HUES48 (cell line): ENCODE measurements at regions not wholly inside any gene's neighbourhood (a gene's known extent, or its start where the extent isn't known, plus 50 kb on each side); places are given as distances from the start of the nearest gene placed in this dataset.
"Not testable (repeated sequence)": the region's sequence is repeated elsewhere in the genome, so short reads cannot be mapped to it uniquely, and the experiment has no call there.

Source experiments
- H3K27ac ChIP-seq: one replicate; pipeline ENCODE4 v1.7.0; 2013; ENCODE audit warnings: low read depth, low read length, inconsistent platforms
- H3K27me3 ChIP-seq: 2 replicates; pipeline ENCODE4 v1.6.1; 2013; ENCODE audit warnings: mild to moderate bottlenecking, low read length; ENCODE audit not compliant: control insufficient read depth, insufficient read depth
- H3K36me3 ChIP-seq: 2 replicates; pipeline ENCODE4 v1.6.1; 2013; ENCODE audit warnings: low read length; ENCODE audit not compliant: control insufficient read depth, insufficient read depth
- H3K4me1 ChIP-seq: 2 replicates; pipeline ENCODE4 v1.6.1; 2013; ENCODE audit warnings: mild to moderate bottlenecking, low read length; ENCODE audit not compliant: control insufficient read depth, insufficient read depth
- H3K4me3 ChIP-seq: 2 replicates; pipeline ENCODE4 v1.5.1; 2013; ENCODE audit warnings: mild to moderate bottlenecking, low read depth, low read length
- H3K9ac ChIP-seq: 2 replicates; pipeline ENCODE4 v1.6.1; 2013; ENCODE audit warnings: mild to moderate bottlenecking, low read depth, low read length, moderate library complexity
- H3K9me3 ChIP-seq: 2 replicates; pipeline ENCODE4 v1.6.1; 2013; ENCODE audit warnings: low read length; ENCODE audit not compliant: control insufficient read depth, insufficient read depth

- not testable (repeated sequence) for H3K27ac ChIP-seq, H3K4me3 ChIP-seq, H3K4me1 ChIP-seq, H3K9ac ChIP-seq, H3K36me3 ChIP-seq, H3K27me3 ChIP-seq
- peaks cover 64% of the 10 kb centered on the region for H3K9me3 ChIP-seq
These were observed 1793.7 kb downstream of the UQCRFS1 start for GRCh38 chr19:27419217-27419616.

GRCh38 chr19:27393591-27393990 is 1819.4 kb downstream of the UQCRFS1 start:
- Histone ChIP-seq H3K36me3 (no peaks in the 10 kb centered on the region), H3K27ac (no peak overlapping the region), H3K4me3 (no peak overlapping the region), H3K27me3 (no peaks in the 10 kb centered on the region), H3K9me3 (peaks cover 98% of the 10 kb centered on the region), H3K9ac (no peak overlapping the region), H3K4me1 (no peaks in the 10 kb centered on the region)

DNA sequence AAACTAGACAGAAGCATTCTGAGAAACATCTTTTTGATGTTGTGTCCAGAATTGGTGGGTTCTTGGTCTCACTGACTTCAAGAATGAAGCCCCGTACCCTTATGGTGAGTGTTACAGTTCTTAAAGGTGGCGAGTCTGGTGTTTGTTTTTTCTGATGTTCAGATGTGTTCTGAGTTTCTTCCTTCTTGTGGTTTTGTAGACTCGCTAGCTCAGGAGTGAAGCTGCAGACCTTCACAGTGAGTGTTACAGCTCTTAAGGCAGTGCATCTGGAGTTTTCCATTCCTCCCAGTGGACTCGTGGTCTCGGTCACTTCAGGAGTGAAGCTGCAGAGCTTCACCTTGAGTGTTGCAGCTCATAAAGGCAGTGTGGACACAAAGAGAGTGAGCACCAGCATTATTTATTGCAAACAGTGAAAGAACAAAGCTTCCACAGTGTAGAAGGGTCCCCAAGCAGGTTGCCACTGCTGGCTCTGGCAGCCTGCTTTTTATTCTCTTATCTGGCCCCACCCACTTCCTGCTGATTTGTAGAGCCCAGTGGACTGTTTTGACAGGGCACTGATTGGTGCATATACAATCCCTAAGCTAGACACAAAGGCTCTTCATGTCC is 1820.8 kb downstream of the UQCRFS1 start:
- Histone ChIP-seq H3K4me1 (no peaks in the 10 kb centered on the region), H3K36me3 (no peaks in the 10 kb centered on the region), H3K27ac (no peak overlapping the region), H3K9ac (no peak overlapping the region), H3K27me3 (no peaks in the 10 kb centered on the region), H3K9me3 (peaks cover 98% of the 10 kb centered on the region), H3K4me3 (no peak overlapping the region)

DNA sequence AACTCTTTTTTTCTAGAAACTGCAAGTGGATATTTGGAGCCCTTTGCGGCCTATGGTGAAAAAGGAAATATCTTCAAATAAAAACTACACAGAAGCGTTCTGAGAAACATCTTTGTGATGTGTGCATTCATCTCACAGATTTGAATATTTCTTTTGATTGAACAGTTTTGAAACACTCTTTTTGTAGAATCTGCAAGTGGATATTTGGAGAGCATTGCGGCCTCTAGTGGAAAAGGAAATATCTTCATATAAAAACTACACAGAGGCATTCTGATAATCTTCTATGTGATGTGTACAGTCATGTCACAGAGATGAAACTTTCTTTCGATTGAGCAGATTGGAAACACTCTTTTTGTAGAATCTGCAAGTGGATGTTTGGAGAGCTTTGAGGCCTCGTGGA is 1833.6 kb downstream of the UQCRFS1 start:
- peaks cover 96% of the 10 kb centered on the region for H3K9me3 ChIP-seq
- not testable (repeated sequence) for H3K36me3 ChIP-seq, H3K9ac ChIP-seq, H3K27me3 ChIP-seq, H3K27ac ChIP-seq, H3K4me3 ChIP-seq, H3K4me1 ChIP-seq

DNA sequence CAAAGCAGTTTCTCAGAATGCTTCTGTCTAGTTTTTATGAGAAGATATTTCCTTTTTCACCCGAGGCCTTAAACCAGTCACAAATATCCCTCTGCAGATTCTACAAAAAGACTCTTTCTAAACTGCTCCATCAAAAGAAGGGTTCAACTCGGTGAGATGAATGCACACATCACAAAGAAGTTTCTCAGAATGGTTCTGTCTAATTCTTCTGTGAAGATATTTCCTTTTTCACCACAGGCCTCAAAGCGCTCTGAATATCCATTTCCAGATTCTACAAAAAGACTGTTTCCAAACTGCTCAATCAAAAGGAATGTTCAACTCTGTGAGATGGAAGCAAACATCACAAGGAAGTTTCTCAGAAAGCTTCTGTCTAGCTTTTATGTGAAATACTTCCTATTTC is 1843.3 kb downstream of the UQCRFS1 start:
- peaks cover 84% of the 10 kb centered on the region for H3K9me3 ChIP-seq
- H3K27ac ChIP-seq, H3K4me1 ChIP-seq, H3K4me3 ChIP-seq, H3K27me3 ChIP-seq, H3K9ac ChIP-seq, H3K36me3 ChIP-seq: not testable (repeated sequence)

GRCh38 chr19:27362438-27362837 is 1850.5 kb downstream of the UQCRFS1 start:
- H3K4me1 ChIP-seq, H3K36me3 ChIP-seq: not testable (repeated sequence)
- peaks cover 100% of the 10 kb centered on the region for H3K9me3 ChIP-seq

DNA sequence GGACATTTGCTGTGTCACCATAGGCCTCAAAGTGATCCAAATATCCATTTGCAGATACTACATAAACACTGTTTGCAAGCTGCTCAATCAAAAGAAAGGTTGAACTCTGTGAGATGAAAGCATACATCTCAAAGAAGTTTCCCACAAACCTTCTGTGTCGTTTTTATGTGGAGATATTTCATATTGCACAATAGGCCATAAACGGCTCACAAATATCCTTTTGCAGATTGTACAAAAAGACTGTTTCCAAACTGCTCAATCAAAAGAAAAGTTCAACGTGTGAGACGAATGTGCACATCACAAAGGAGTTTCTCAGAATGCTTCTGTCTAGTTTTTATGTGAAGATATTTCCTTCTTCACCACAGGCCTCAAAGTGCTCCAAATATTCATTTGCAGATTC is 1857.4 kb downstream of the UQCRFS1 start:
- H3K27ac ChIP-seq, H3K4me3 ChIP-seq, H3K36me3 ChIP-seq, H3K4me1 ChIP-seq, H3K27me3 ChIP-seq, H3K9ac ChIP-seq: not testable (repeated sequence)
- peaks cover 100% of the 10 kb centered on the region for H3K9me3 ChIP-seq

More at GRCh38 chr19:27362438-27362837, 1850.5 kb downstream of the UQCRFS1 start:
- not testable (repeated sequence) for H3K9ac ChIP-seq, H3K27ac ChIP-seq, H3K27me3 ChIP-seq
- peak overlapping the region; percentile 9; the same call in 1 of the 2 replicates for H3K4me3 ChIP-seq
